CD14-positive monocyte (primary cell): ENCODE measurements at regions not wholly inside any gene's neighbourhood (a gene's known extent, or its start where the extent isn't known, plus 50 kb on each side); places are given as distances from the start of the nearest gene placed in this dataset.
A peak's percentile ranks its signal among the peaks of the same experiment; 100 is the strongest.

ENCODE experiments used
- DNase-seq, 3 donors: peaks; one replicate each; pipeline ENCODE4 v3.0.0-alpha.2; 2011 to 2022
- H2AFZ ChIP-seq: 2 replicates; pipeline ENCODE4 v1.6.0; 2012; ENCODE audit warnings: mild to moderate bottlenecking, low read depth, low read length, inconsistent platforms; ENCODE audit not compliant: insufficient read depth, poor library complexity, severe bottlenecking
- H3K27ac ChIP-seq, 2 donors: 1 replicate in 1 of 2; 2 replicates in 1 of 2; pipeline ENCODE4 v1.5.1; 2012 to 2013; ENCODE audit warnings: low read length in 2 of 2, control low read depth in 1 of 2, inconsistent platforms in 1 of 2, low read depth in 1 of 2, mild to moderate bottlenecking in 1 of 2
- H3K27me3 ChIP-seq, 2 donors: one replicate each; pipeline versions ENCODE4 v1.6.0 to v1.6.1; 2011 to 2013; ENCODE audit warnings: low read length in 2 of 2; ENCODE audit not compliant: control insufficient read depth in 2 of 2, insufficient read depth in 2 of 2
- H3K36me3 ChIP-seq, 2 donors: replicated peaks in 1 of 2; 1 replicate in 1 of 2; 2 replicates in 1 of 2; pipeline versions ENCODE4 v1.5.1 to v1.6.1; 2012 to 2013; ENCODE audit warnings: low read length in 2 of 2, control low read depth in 1 of 2, inconsistent platforms in 1 of 2, mild to moderate bottlenecking in 1 of 2; ENCODE audit not compliant: insufficient read depth in 2 of 2, control insufficient read depth in 1 of 2
- H3K4me1 ChIP-seq, 2 donors: 1 replicate in 1 of 2; 2 replicates in 1 of 2; pipeline versions ENCODE4 v1.5.1 to v1.6.1; 2012 to 2013; ENCODE audit warnings: low read length in 2 of 2, control low read depth in 1 of 2, inconsistent platforms in 1 of 2, mild to moderate bottlenecking in 1 of 2, moderate library complexity in 1 of 2; ENCODE audit not compliant: insufficient read depth in 2 of 2, control insufficient read depth in 1 of 2
- H3K4me2 ChIP-seq: replicated peaks from 2 replicates; pipeline ENCODE3; 2012; ENCODE audit warnings: low read length, moderate library complexity, mild to moderate bottlenecking; ENCODE audit not compliant: poor library complexity, severe bottlenecking; ENCODE audit errors: extremely low read depth
- H3K4me3 ChIP-seq, 3 experiments: fragments of 200-600 bp in 1 of 3; sonication (generic) in 1 of 3; replicated peaks in 1 of 3; 1 replicate in 2 of 3; 2 replicates in 1 of 3; pipeline ENCODE4 v1.5.1; 2011 to 2013; ENCODE audit warnings: low read length in 3 of 3, mild to moderate bottlenecking in 3 of 3, control low read depth in 2 of 3, low read depth in 2 of 3, inconsistent platforms in 1 of 3, moderate library complexity in 1 of 3
- H3K79me2 ChIP-seq: 2 replicates; pipeline ENCODE4 v1.6.0; 2012; ENCODE audit warnings: mild to moderate bottlenecking, control low read depth, inconsistent platforms, low read length, moderate library complexity; ENCODE audit not compliant: insufficient read depth
- H3K9ac ChIP-seq: 2 replicates; pipeline ENCODE4 v1.6.0; 2017; ENCODE audit warnings: low read length, mild to moderate bottlenecking; ENCODE audit not compliant: insufficient read depth, poor library complexity, severe bottlenecking
- H3K9me3 ChIP-seq, 2 donors: replicated peaks in 1 of 2; 1 replicate in 1 of 2; 2 replicates in 1 of 2; pipeline versions ENCODE4 v1.5.1 to v1.6.1; 2012 to 2013; ENCODE audit warnings: low read length in 2 of 2, control low read depth in 1 of 2; ENCODE audit not compliant: control insufficient read depth in 1 of 2, insufficient read depth in 1 of 2
- H4K20me1 ChIP-seq: 2 replicates; pipeline ENCODE4 v1.6.0; 2012; ENCODE audit warnings: mild to moderate bottlenecking, low read length, control low read depth, moderate library complexity; ENCODE audit not compliant: insufficient read depth
- H3K27ac Mint-ChIP-seq, 7 donors: one replicate each; pipeline ENCODE4 v1.8.0; 2020; ENCODE audit warnings: mild to moderate bottlenecking in 7 of 7, mixed read lengths in 7 of 7, moderate library complexity in 6 of 7, inconsistent platforms in 2 of 7
- H3K27me3 Mint-ChIP-seq, 3 donors: one replicate each; pipeline ENCODE4 v1.8.0; 2021 to 2022; ENCODE audit warnings: low read depth in 3 of 3, mild to moderate bottlenecking in 3 of 3, mixed read lengths in 3 of 3, moderate library complexity in 3 of 3, inconsistent platforms in 1 of 3
- H3K36me3 Mint-ChIP-seq, 2 donors: one replicate each; pipeline ENCODE4 v1.8.0; 2020; ENCODE audit warnings: mixed read lengths in 2 of 2, inconsistent platforms in 1 of 2, mild to moderate bottlenecking in 1 of 2
- H3K4me1 Mint-ChIP-seq: one replicate; pipeline ENCODE4 v1.8.0; 2020; ENCODE audit warnings: mild to moderate bottlenecking, mixed read lengths
- H3K4me3 Mint-ChIP-seq, 2 donors: one replicate each; pipeline ENCODE4 v1.8.0; 2020; ENCODE audit warnings: mild to moderate bottlenecking in 2 of 2, mixed read lengths in 2 of 2, moderate library complexity in 1 of 2
- H3K9me3 Mint-ChIP-seq, 7 donors: one replicate each; pipeline ENCODE4 v1.8.0; 2020 to 2022; ENCODE audit warnings: mixed read lengths in 7 of 7, mild to moderate bottlenecking in 6 of 7, moderate library complexity in 6 of 7, inconsistent platforms in 2 of 7
- WGBS: methylation state at CpG from one replicate; pipeline ENCODE4 v1.1.5; 2013; ENCODE audit warnings: missing lambda C conversion rate; ENCODE audit not compliant: insufficient coverage; 5-methylcytosine and 5-hydroxymethylcytosine counted together
- intact Hi-C, 2 donors: fragments of 100-400 bp; cut with micrococcal nuclease; formaldehyde crosslinking; loops; one replicate each; pipeline versions ENCODE4 v1.15.0 to v1.15.1; 2023
- TF ChIP-seq, protein P1 (sequence below): fragments of 200-600 bp; IDR thresholded peaks from one replicate; pipeline ENCODE4 v1.8.0; 2022; ENCODE audit warnings: antibody characterized with exemption, mild to moderate bottlenecking

- intact Hi-C loops, result no loop called here
- no peak overlapping the region for H3K27ac Mint-ChIP-seq
- Histone ChIP-seq H2AFZ (no peak overlapping the region), H3K4me2 (no peak overlapping the region), H3K79me2 (no peaks in the 10 kb centered on the region), H3K9ac (no peak overlapping the region), H3K4me1 (no peaks in the 10 kb centered on the region), H3K9me3 (peaks cover 13 to 21% of the 10 kb centered on the region in 2 donors), H3K4me3 (no peak overlapping the region), H3K36me3 (no peaks in the 10 kb centered on the region), H4K20me1 (no peaks in the 10 kb centered on the region), H3K27ac (no peak overlapping the region), H3K27me3 (peaks cover 0 to 17% of the 10 kb centered on the region in 2 donors)
- DNase-seq, result no peak
- peaks cover 2% of the 10 kb centered on the region for H3K4me1 Mint-ChIP-seq
- H3K9me3 Mint-ChIP-seq, result peaks cover 13 to 36% (median 21%) of the 10 kb centered on the region in 7 donors
- H3K4me3 Mint-ChIP-seq, result no peak overlapping the region
- no peaks in the 10 kb centered on the region for H3K36me3 Mint-ChIP-seq
- WGBS, result no CpG with 5 or more reads among the region's 1 CpG
- TF ChIP-seq, protein P1, sequence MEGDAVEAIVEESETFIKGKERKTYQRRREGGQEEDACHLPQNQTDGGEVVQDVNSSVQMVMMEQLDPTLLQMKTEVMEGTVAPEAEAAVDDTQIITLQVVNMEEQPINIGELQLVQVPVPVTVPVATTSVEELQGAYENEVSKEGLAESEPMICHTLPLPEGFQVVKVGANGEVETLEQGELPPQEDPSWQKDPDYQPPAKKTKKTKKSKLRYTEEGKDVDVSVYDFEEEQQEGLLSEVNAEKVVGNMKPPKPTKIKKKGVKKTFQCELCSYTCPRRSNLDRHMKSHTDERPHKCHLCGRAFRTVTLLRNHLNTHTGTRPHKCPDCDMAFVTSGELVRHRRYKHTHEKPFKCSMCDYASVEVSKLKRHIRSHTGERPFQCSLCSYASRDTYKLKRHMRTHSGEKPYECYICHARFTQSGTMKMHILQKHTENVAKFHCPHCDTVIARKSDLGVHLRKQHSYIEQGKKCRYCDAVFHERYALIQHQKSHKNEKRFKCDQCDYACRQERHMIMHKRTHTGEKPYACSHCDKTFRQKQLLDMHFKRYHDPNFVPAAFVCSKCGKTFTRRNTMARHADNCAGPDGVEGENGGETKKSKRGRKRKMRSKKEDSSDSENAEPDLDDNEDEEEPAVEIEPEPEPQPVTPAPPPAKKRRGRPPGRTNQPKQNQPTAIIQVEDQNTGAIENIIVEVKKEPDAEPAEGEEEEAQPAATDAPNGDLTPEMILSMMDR, result no peak
- peaks cover 22 to 31% (median 22%) of the 10 kb centered on the region in 3 donors for H3K27me3 Mint-ChIP-seq
Observed at GRCh38 chr2:129918604-129919003, 60.9 kb upstream of the RAB6C start.

- H3K27ac ChIP-seq, result no peak overlapping the region
- Mint-ChIP-seq H3K9me3 (peaks cover 13 to 28% (median 20%) of the 10 kb centered on the region in 7 donors), H3K27ac (no peak overlapping the region), H3K36me3 (no peaks in the 10 kb centered on the region), H3K27me3 (peaks cover 28 to 39% (median 28%) of the 10 kb centered on the region in 3 donors), H3K4me1 (peaks cover 3% of the 10 kb centered on the region), H3K4me3 (peak overlapping the region in 1 of 2 donors; percentile 69)
- intact Hi-C loops, result no loop called here
- peaks cover 13 to 20% of the 10 kb centered on the region in 2 donors for H3K9me3 ChIP-seq
- DNase-seq, result no peak
- WGBS, result 7% methylated on average over 12 of the region's 21 CpGs
- no peak overlapping the region for H3K4me2 ChIP-seq
- TF ChIP-seq, protein P1, result no peak
- H3K79me2 ChIP-seq, result no peaks in the 10 kb centered on the region
- H3K4me3 ChIP-seq, result no peak overlapping the region
- peaks cover 0 to 19% of the 10 kb centered on the region in 2 donors for H3K27me3 ChIP-seq
- H2AFZ ChIP-seq, result no peak overlapping the region
- H3K9ac ChIP-seq, result no peak overlapping the region
- no peaks in the 10 kb centered on the region for H3K36me3 ChIP-seq
- no peaks in the 10 kb centered on the region for H4K20me1 ChIP-seq
- H3K4me1 ChIP-seq, result no peaks in the 10 kb centered on the region
Observed at GRCh38 chr2:129922571-129923264, 56.7 kb upstream of the RAB6C start.
